NCI-H146 treated with DMSO at 0.1 percent for 48 hours (cell line): ENCODE measurements at regions not wholly inside any gene's neighbourhood (a gene's known extent, or its start where the extent isn't known, plus 50 kb on each side); places are given as distances from the start of the nearest gene placed in this dataset.
A peak's percentile ranks its signal among the peaks of the same experiment; 100 is the strongest.

Experiments used
- DNase-seq: peaks from one replicate; lab custom pipeline; 2025; ENCODE audit not compliant: unreplicated experiment; lab: John Stamatoyannopoulos, UW

DNA sequence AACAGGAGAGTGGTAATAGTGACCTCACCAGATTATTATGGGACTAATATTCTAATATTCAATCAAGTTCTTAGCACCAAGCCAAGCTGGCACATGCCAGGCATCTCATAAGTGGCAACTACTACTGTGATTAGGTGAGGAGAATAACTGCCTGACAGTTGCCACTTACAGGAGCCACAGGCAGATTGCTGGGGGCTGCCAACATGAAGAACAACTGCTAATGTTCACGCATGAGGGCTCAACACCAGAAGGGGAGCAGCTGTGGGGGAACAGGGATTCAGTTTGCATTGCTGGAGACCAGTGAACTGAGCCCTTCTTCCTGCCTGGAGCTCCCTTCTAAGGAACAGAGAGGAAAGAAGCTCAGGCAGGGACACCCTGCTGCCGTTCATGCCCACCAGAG lies 504.5 kb downstream of the FOXO1 start:
- DNase-seq, result no peak

DNA sequence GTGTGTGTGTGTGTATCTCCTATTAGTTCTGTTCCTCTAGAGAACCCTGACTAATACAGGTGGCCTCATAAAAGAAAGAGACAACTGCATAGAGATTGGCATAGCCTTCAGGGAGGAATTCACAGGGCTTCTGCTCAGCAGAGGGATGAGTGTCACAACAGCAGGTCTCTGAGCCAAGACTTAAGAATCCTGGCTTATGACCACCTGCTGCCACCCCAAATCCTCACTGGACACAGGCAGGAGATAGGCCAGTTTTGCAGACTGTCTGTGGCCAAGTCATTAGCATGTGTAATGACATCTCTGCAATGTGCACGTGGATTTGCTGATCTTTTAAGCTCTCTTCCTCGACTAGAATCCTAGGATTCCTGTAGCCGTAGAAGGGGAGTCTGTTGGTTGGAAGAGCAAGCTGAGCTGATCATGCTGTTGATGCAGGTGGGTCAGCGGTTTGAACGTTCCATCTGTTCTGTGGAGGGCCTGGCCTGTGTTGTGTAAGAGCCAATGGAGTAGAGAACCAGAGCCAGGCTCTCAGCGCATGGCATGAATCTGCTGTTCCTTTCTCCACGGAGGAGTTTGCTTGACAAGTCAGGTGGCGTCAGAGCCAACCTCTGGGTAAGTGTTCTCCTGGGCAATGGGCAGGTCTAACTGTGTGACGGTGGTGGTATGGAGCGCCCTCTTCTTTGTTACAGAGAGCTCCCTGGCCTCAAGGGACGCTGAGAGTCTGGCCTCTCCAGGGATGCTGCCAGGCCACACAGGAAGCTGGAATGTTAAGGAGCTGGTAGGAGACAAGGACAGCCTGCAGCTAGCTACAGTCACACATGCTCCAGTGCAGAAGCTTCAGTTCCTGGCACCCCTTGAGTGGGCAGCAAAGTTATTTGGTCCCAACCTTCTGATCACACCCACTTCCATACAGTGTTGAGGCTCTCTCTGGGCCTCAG lies 503.1 kb downstream of the FOXO1 start:
- no peak for DNase-seq

DNA sequence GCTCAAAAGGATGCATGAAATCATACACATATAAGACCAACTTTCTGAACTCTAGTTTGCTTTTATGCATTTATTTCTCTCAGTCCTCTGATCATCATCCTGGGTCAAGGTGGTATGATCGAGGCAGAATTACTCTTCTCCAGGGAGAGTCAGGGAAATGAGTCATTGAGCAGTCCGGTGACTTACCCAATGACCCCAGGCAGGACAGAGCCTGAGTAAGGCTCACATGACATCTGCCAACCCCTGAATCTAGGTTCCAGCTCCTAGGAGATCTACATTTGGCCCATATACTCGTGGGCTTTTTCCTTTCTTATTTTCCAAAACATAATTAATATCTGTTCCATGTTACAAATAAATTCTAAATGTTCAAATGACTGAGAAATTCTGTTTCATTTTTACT lies 502.3 kb downstream of the FOXO1 start:
- no peak for DNase-seq

DNA sequence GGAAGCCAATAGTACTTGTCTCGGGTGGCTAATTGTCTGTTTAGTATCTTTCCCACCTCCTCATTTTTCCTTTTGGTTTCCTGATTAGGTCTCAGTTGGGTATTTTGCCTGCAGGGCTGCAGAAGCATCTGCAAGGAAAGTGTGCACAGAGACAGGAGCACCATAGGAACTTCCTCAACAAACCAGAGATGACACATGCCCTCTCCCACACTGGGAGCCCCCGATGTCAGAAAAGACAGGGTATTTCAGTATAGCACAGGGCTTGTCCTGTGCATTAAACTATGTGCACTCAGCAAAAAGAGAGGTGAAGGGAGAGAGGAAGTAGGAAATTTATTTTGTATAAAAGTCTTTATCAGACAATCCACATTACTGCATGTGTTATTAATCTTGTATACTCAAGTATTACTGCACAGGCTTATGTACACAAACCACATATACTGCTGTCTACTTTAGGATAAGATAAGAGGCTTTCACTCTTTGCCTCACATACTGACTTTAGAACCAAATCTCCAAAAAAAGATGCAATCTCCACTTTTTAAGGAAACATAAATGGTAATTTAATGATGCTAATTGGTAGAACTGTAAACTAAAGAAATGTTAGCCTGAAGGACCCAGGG lies 501.0 kb downstream of the FOXO1 start:
- DNase-seq, result no peak

DNA sequence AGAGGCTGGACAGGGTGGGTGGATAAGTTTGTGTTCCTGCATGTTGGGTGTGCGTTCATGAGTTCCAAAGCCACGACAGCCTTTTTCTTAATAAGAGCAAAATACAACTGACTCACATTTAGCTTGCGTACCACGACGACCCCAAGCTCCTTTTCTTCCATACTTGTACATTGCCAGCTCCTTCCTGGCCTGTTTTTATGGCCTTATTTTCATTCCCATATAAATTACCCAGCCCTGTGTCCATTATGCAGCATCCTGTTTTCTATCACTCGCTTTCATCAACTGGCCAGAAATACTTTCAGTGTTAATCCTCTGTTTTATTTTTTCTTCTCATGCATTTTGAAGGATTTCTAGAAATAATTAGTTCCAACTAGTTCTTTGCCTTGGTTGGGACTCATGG lies 499.1 kb downstream of the FOXO1 start:
- DNase-seq, result no peak

DNA sequence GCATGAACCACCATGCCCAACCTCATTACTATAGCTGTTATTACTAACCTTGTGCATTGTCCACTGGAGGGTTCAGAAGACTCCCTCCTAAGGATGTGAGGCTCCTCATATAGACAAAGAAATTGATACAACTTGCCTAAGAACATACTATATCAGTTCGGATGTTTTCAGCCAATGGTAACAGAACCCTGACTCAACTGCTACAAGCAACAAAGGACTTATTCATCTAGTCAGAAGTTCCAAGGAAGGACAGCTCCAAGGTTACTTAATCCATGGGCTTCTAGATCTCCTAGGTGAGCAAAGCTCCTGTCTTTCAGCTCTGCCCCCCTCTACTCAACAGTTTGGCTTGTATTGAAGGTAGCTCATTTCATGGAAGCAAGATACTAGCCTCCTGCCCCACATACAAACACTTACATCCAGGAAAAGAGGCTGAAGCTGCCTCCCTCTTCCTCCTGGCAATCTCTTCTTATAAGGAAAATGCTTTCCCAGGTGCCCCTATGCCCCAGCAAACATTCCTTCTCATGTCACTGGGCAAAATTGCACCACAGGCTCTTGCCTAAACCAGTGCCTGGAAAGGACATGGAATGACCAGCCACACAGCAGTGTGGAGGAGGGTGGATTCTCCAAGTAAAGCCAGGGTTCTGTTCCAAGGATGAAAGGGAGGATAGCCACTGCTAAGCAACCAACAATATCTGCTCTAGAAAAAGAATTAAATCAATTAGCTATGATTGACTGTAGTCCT lies 497.8 kb downstream of the FOXO1 start:
- DNase-seq, result no peak

DNA sequence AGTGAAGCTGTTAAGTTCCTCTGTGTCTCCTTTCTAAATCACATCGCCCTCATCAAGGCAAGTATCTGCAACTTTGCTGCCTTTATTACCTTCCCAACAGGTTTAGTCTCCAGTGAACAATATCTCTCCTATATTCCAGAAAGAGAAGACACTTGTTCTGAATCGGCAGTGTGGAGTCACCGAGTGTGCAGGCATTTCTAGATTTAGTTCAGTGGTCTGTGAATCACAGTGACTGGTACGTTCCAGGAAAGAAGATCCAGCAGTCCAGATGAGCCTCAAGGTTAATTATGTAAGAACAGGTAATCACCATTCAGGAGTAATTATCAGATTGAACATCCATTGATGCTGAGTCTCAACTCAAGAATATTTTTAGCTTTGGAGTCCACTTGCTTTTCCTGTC lies 497.0 kb downstream of the FOXO1 start:
- DNase-seq, result no peak

DNA sequence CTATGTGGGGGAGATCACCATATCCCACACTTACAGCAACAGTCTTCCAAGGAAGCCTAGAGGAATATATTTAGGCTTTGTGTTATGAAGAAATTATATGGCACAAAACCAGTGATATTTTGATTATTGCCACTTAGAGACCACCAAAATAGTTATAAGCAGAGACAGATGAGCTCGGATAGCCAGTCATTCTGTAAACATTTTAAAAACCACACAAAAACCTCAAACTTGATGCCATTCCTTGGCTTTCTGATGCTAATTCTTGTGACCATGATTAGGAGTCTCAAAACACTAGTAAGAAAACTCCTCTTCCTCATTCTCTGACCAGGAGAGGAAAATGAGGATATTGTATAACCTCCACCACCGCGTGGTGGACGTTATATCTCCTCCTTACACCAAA lies 496.4 kb downstream of the FOXO1 start:
- no peak for DNase-seq

DNA sequence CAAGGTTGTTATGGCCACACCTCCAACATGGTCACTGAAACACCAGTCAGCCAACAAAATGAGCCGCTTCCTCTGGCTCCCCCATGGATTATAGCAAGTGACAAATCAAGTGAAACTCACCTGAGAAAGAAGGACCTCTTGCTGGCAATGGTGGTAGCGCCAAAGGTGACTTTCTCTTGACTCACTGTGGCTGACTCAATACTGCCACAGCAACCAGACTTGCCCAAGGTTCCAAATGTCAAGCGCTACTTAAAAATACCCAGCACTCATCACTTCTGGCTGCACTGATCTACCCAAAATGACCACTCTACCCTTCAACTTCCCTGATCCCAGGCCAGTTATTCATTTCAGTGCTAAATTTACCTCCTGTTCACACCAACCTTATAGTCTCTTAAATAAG lies 495.5 kb downstream of the FOXO1 start:
- DNase-seq, result no peak

DNA sequence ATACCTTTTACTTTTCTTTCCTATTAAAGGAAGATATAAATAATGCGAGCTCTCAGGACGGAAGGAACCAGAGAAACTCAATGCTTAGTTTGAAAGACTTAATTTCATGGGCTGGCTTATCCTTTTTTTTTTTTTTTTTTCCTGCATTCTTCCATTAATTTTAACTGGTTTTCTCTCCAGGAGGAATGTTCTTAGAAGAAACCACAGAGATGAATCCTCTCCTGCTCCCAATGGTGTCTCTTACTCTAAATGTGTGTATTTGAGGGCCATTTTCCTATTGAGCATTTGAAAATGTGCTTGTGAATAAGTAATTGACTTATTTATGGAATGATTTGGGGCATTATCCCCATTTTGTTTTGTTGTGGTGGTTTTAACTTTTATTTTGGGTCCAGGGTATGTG lies 494.9 kb downstream of the FOXO1 start:
- DNase-seq, result no peak

DNA sequence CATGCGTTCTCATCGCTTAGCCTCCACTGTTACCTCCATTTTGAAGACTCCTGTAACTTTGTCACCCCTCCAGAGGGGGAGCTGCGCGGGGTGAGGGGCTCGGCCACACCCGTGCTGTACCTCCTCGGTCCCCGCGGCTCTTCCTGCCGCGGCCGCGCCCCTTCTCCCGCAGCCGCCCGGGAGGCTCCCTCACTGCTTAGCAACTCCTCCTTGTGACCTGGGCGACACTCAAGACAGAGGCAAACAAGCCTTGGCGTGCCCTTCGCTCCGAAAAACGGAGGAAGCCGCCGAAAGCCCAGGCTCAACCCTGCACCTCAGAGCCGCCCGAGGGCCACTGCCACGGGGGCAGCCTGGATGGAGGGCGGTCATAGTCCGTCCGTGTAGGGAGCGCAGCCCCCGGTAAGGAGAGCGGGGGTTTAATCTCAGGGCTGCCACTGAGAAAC lies 494.3 kb downstream of the FOXO1 start:
- no peak for DNase-seq

DNA sequence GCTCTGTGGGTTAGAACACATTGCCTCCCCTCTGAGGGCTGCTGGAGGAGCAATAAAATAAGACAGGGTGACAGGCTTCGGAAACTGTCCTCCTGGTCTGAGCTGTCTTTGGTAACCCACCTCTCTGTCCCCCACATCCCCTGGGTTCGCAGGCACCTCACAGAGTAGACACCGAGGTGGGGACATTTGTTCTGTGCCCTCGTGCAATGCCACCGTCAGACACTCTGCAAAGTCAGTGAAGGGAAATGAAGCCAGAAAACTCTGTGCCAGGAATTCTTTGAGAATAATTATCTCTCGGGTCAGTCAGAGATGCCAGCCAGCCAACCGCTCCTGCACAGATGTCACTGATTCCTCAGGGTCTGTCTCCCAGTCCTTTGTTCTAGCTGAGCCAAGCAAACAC lies 493.6 kb downstream of the FOXO1 start:
- no peak for DNase-seq

DNA sequence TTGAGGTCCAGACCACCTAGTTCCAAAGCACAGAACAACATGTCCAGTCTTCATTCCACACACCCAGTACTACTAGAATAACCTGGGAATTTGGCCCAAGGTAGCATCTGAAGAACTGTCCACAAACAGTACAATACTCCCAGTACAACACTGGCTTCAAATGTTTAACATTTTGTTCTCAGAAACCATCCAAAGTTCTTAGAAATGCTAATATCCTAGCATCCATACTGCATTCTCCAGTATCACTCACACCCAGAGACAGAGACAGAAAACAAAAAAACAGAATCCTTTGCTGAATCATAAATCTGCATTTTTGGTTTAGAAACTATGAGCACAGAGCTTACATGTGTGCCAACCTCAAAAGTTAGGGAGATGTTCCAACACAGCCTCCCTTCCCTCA lies 490.8 kb downstream of the FOXO1 start:
- DNase-seq, result no peak

DNA sequence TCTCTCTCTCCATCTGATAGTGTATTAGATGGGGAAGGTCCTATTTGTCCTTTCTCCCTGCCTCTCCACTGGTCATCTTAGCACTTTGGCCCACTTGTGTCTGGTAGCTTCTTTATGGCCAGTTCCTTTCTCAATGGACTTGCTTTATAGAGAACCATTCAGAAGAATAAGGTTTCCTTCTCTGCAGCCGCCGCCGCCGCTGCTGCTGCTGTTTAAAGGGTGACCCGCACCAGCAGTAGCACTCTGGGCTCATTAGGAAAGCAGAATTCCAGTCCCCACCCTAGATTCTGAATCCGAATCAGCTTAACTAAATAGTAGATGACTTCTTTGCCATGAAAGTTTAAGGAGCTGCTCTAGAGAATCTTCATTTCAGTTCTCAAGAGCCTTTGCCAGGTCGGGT lies 490.2 kb downstream of the FOXO1 start:
- DNase-seq, result no peak

DNA sequence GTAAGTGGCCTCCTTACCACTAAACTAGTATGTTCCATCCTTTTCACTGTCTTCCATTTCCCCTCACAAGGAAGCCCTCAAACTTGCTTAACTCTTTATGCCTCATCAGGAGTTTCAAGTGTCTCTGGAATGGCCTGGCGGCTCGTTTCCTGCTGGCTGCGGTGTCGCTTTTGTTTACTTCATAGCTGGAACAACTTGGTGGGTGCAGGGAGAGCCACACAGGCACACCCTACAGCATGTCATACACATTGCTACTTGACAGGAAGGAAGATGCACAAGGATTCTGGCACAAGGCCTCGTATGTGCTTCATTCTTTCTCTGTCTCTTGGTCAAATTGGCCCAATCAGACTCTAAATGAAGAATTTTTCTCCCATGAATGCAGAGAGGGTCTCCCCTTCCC lies 488.3 kb downstream of the FOXO1 start:
- DNase-seq, result no peak

DNA sequence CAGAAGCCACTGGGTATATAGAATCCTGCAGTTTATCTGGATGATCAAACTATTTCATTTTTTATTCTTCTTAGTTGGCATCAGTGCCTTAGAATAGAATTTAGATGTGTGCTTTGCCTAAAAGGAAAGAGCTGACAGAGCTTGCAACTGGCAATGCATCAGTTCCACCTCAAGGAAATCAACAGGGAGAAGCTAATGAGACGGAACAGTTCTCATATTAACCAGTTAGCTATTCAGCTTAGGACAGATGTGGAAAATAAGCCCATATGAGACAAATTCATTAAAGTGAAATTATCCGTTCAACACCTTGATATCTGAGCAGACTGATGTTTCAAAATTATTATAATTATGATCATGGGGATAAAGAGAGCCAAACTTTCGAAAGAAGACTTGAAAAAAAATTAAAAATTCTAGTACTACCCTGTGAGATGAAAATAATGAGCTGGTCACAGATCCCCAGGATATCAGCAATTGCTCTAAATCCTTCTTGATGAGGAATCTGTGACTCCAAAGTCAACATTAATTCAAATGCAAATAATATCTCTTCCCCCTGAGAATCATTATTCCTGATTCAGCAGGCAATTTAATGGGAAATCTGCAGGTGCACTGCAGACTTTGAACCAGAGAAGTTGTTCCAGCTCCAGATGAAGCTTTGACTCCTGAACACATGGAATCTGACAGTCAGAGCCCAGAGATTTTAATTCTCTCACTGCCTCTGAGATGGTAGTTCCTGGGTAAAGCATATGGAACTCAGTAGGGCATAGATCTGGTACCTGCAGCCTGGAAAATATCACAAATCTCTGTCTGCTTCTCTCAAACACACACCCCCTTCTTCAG lies 486.8 kb downstream of the FOXO1 start:
- DNase-seq, result peak; percentile 7

DNA sequence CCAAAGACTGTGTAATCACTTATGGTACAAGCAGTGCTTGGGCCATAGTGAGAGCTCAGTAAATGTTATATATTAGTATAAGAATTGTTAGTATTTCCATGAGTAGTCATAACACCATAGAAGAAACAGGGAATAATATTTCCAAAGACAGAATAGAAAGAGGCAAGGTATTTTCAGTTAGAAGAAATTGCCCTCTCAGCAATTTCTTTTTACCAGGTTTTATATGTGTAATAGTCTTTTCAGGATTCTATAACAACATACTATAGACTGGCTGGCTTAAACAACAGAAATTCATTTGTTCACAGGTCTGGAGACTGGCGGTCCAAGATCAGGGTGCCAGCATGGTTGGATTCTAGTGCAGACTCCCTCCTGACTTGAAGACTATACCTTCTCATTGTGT lies 485.7 kb downstream of the FOXO1 start:
- no peak for DNase-seq

DNA sequence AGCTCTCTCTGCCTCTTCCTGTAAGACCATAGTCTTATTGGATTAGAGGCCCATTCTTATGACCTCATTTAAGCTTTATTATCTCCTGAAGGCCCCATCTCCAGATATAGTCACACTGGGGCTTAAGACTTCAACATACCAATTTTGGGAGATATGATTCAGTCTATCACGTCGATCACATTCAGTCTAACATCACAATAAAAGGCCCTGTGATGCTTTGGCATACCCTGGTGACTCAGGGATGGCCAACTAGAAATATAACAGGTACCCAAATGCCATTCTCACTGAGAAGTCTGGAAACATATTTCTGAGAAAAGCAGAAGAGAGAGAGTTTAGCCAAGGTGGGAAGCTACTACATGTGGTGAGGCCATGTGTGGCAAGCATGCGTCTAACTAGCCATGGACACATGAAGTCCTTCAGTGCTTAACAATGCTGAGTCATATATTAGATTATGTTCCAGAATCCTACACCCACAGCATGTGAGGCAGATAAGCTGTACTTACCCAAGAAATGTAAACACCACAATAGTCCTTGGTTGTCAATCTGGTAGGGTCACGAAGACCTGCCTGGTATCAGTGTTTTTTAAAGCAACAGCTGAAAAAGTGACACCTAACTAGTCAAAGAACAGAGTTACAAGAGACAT lies 485.1 kb downstream of the FOXO1 start:
- no peak for DNase-seq

DNA sequence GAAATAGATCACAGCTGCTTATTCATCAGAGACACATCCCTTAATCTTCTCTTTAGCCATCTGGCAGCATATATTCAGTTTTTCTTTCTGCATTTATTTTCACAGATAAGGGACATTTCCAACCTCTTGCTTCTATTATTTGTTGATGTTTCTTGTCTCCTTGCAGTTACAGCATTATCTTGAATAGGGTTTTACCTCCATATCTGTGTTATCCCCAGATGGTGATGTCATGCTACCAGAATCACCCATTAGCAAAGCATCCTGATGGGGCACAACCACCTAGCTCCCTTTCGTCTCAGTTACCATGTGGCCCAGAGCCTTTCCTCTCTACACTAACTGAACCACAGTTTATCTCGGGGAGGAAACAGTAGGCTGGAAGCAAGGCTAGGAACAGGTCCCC lies 483.9 kb downstream of the FOXO1 start:
- DNase-seq, result no peak

DNA sequence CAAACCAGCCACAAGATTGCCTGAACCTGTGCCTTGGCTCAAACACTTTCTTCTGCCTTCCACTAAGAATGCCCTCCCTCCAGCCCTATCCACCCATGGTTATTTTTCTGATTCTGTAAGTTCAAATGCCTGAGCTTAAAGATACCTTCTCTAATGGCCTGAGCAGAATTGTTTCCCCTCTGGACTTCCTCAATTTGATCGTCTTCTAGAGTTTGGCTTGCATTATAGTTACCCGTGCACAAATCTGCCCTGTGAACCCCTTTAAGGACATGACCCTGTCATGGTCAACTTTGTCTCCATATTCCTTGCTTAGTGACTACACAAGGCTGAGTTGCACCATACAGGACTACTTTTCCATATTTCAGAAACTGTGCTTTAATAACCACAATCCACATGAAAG lies 481.0 kb downstream of the FOXO1 start:
- DNase-seq, result no peak

DNA sequence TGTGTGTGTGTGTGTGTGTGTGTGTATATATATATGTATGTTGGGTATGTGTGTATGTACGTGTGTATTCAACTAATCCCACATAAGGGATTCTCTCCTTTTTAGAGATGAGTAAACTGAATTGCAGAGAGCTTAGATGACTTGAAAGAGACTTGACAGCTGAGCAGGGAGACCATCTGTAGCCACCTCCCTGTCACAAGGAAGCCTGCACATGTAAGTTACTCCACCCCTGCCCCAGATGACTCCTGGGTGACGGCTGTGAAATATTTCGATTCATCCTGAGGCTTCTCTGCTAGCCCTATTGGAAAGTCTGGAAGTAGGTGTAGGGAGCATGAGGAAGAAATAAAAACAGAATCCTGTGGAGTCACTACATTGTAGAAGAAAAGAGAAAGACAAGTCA lies 480.4 kb downstream of the FOXO1 start:
- DNase-seq, result no peak
